ENCODE measurements at regions not wholly inside any gene's neighbourhood (a gene's known extent, or its start where the extent isn't known, plus 50 kb on each side); places are given as distances from the start of the nearest gene placed in this dataset.

- H3K36me3 Mint-ChIP-seq = no peaks in the 10 kb centered on the region
- ChIA-PET CTCF (interaction anchor here (4.7 kb wide), 1 partner anchor 12 kb away, joined by 30 read pairs; no protein-coding TSS in a partner anchor), POLR2A (no interaction called here)
- H3K4me1 Mint-ChIP-seq = peaks cover 8% of the 10 kb centered on the region
- no peak for DNase-seq (ENCODE audit: low spot score)
- ATAC-seq = no peak
- H3K9me3 Mint-ChIP-seq = peaks cover 3% of the 10 kb centered on the region; the same call in 1 of the 2 replicates
- TF ChIP-seq IRF1 (CRISPR knock-in tag; IDR thresholded peaks at IDR 0.05) (no peak), CREM (CRISPR knock-in tag; IDR thresholded peaks at IDR 0.05) (no peak), ETV6 (CRISPR knock-in tag; IDR thresholded peaks at IDR 0.05) (no peak)
- H3K27me3 Mint-ChIP-seq (ENCODE audit: low read depth) = no peaks in the 10 kb centered on the region; the same call in 1 of the 2 replicates
- no peak overlapping the region for H3K4me3 Mint-ChIP-seq
- H3K27ac Mint-ChIP-seq = no peak overlapping the region
These were observed 132.0 kb upstream of the CHD6 start for GRCh38 chr20:41750137-41750536.

- H3K27me3 Mint-ChIP-seq (ENCODE audit: low read depth) = no peaks in the 10 kb centered on the region; the same call in 1 of the 2 replicates
- H3K9me3 Mint-ChIP-seq = peaks cover 3% of the 10 kb centered on the region; the same call in 1 of the 2 replicates
- ATAC-seq (no peak), DNase-seq (ENCODE audit: low spot score) (no peak)
- TF ChIP-seq JAZF1 (CRISPR knock-in tag; IDR thresholded peaks at IDR 0.05) (no peak), GTF2I (CRISPR knock-in tag; conservative IDR thresholded peaks at IDR 0.05) (no peak), TEAD4 (CRISPR knock-in tag; IDR thresholded peaks at IDR 0.05) (no peak), ZNF671 (CRISPR knock-in tag; IDR thresholded peaks at IDR 0.05) (no peak)
- TF ChIP-seq, protein P1, sequence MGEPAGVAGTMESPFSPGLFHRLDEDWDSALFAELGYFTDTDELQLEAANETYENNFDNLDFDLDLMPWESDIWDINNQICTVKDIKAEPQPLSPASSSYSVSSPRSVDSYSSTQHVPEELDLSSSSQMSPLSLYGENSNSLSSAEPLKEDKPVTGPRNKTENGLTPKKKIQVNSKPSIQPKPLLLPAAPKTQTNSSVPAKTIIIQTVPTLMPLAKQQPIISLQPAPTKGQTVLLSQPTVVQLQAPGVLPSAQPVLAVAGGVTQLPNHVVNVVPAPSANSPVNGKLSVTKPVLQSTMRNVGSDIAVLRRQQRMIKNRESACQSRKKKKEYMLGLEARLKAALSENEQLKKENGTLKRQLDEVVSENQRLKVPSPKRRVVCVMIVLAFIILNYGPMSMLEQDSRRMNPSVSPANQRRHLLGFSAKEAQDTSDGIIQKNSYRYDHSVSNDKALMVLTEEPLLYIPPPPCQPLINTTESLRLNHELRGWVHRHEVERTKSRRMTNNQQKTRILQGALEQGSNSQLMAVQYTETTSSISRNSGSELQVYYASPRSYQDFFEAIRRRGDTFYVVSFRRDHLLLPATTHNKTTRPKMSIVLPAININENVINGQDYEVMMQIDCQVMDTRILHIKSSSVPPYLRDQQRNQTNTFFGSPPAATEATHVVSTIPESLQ (CRISPR knock-in tag; IDR thresholded peaks at IDR 0.05) = no peak
- TF ChIP-seq, protein P2, sequence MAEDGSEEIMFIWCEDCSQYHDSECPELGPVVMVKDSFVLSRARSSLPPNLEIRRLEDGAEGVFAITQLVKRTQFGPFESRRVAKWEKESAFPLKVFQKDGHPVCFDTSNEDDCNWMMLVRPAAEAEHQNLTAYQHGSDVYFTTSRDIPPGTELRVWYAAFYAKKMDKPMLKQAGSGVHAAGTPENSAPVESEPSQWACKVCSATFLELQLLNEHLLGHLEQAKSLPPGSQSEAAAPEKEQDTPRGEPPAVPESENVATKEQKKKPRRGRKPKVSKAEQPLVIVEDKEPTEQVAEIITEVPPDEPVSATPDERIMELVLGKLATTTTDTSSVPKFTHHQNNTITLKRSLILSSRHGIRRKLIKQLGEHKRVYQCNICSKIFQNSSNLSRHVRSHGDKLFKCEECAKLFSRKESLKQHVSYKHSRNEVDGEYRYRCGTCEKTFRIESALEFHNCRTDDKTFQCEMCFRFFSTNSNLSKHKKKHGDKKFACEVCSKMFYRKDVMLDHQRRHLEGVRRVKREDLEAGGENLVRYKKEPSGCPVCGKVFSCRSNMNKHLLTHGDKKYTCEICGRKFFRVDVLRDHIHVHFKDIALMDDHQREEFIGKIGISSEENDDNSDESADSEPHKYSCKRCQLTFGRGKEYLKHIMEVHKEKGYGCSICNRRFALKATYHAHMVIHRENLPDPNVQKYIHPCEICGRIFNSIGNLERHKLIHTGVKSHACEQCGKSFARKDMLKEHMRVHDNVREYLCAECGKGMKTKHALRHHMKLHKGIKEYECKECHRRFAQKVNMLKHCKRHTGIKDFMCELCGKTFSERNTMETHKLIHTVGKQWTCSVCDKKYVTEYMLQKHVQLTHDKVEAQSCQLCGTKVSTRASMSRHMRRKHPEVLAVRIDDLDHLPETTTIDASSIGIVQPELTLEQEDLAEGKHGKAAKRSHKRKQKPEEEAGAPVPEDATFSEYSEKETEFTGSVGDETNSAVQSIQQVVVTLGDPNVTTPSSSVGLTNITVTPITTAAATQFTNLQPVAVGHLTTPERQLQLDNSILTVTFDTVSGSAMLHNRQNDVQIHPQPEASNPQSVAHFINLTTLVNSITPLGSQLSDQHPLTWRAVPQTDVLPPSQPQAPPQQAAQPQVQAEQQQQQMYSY (CRISPR knock-in tag; IDR thresholded peaks at IDR 0.05) = no peak
- no peak overlapping the region for H3K27ac Mint-ChIP-seq
- H3K4me3 Mint-ChIP-seq = no peak overlapping the region
- peaks cover 8% of the 10 kb centered on the region for H3K4me1 Mint-ChIP-seq
- POLR2A ChIA-PET = no interaction called here
- no peaks in the 10 kb centered on the region for H3K36me3 Mint-ChIP-seq
- CTCF ChIA-PET = interaction anchor here (0.9 to 4.7 kb wide), 3 partner anchors 11 to 930 kb away, joined by 3 to 30 read pairs (median 4); no protein-coding TSS in a partner anchor
These were observed 130.8 kb upstream of the CHD6 start for GRCh38 chr20:41748756-41749582.

GRCh38 chr20:41748051-41748450, 129.9 kb upstream of the CHD6 start:
- Mint-ChIP-seq H3K9me3 (peaks cover 6% of the 10 kb centered on the region), H3K4me3 (no peak overlapping the region), H3K27ac (no peak overlapping the region), H3K36me3 (no peaks in the 10 kb centered on the region), H3K4me1 (peaks cover 8% of the 10 kb centered on the region), H3K27me3 (ENCODE audit: low read depth) (no peaks in the 10 kb centered on the region; the same call in 1 of the 2 replicates)
- ChIA-PET POLR2A (interaction anchor here (1.0 kb wide), 1 partner anchor 27 kb away, joined by 4 read pairs; no protein-coding TSS in a partner anchor), CTCF (interaction anchor here (0.7 to 4.7 kb wide), 4 partner anchors 10 to 931 kb away, joined by 3 to 30 read pairs (median 4); no protein-coding TSS in a partner anchor)
- DNase-seq (ENCODE audit: low spot score) (peak; percentile 17), ATAC-seq (peak; percentile 78)
- no peak for TF ChIP-seq CBFB (CRISPR knock-in tag; IDR thresholded peaks at IDR 0.05; ENCODE audit: low read depth)
- no peak for TF ChIP-seq ZNF423 (CRISPR knock-in tag; IDR thresholded peaks at IDR 0.05)
- TF ChIP-seq HMGXB4 (CRISPR knock-in tag; IDR thresholded peaks at IDR 0.05) = no peak
- TF ChIP-seq, protein P3, sequence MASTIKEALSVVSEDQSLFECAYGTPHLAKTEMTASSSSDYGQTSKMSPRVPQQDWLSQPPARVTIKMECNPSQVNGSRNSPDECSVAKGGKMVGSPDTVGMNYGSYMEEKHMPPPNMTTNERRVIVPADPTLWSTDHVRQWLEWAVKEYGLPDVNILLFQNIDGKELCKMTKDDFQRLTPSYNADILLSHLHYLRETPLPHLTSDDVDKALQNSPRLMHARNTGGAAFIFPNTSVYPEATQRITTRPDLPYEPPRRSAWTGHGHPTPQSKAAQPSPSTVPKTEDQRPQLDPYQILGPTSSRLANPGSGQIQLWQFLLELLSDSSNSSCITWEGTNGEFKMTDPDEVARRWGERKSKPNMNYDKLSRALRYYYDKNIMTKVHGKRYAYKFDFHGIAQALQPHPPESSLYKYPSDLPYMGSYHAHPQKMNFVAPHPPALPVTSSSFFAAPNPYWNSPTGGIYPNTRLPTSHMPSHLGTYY (CRISPR knock-in tag; IDR thresholded peaks at IDR 0.05) = no peak
- TF ChIP-seq, protein P4, sequence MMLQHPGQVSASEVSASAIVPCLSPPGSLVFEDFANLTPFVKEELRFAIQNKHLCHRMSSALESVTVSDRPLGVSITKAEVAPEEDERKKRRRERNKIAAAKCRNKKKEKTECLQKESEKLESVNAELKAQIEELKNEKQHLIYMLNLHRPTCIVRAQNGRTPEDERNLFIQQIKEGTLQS (CRISPR knock-in tag; conservative IDR thresholded peaks at IDR 0.05) = no peak
- no peak for TF ChIP-seq GTF2I (CRISPR knock-in tag; conservative IDR thresholded peaks at IDR 0.05)
- no peak for TF ChIP-seq MLX (CRISPR knock-in tag; IDR thresholded peaks at IDR 0.05)
- TF ChIP-seq CREB1 (CRISPR knock-in tag; IDR thresholded peaks at IDR 0.05) = no peak
